GM23248 (cell line): ENCODE measurements at regions not wholly inside any gene's neighbourhood (a gene's known extent, or its start where the extent isn't known, plus 50 kb on each side); places are given as distances from the start of the nearest gene placed in this dataset.

Source experiments
- EZH2 ChIP-seq: fragments of 200-600 bp; sonication (generic); IDR thresholded peaks from 2 replicates; pipeline ENCODE4 v1.6.1; 2018; ENCODE audit warnings: antibody characterized with exemption, mild to moderate bottlenecking; ENCODE audit not compliant: insufficient read depth, poor library complexity, severe bottlenecking
- EZH2phosphoT487 ChIP-seq: fragments of 200-600 bp; sonication (generic); IDR thresholded peaks from 2 replicates; pipeline ENCODE4 v1.6.1; 2018; ENCODE audit warnings: antibody characterized with exemption, moderate library complexity, mild to moderate bottlenecking, low read depth; ENCODE audit not compliant: insufficient read depth

- no peak for TF ChIP-seq EZH2
- no peak for TF ChIP-seq EZH2phosphoT487
These were observed 166.3 kb upstream of the ZNF608 start for GRCh38 chr5:124912638-124913328.
